ENCODE measurements at regions not wholly inside any gene's neighbourhood (a gene's known extent, or its start where the extent isn't known, plus 50 kb on each side); places are given as distances from the start of the nearest gene placed in this dataset.

- H3K27ac Mint-ChIP-seq (ENCODE audit: unreplicated experiment), result no peak overlapping the region
- Histone ChIP-seq H3K79me2 (ENCODE audit: insufficient read depth, low read length) (no peaks in the 10 kb centered on the region), H3K4me2 (ENCODE audit: low read length) (no peak overlapping the region), H3K9me3 (ENCODE audit: insufficient read depth, low read depth, low read length) (no peaks in the 10 kb centered on the region), H3K4me3 (ENCODE audit: insufficient read depth, low read depth, low read length) (no peak overlapping the region), H3K4me1 (ENCODE audit: insufficient read depth, low read length) (no peaks in the 10 kb centered on the region), H3K36me3 (ENCODE audit: insufficient read depth, low read length) (no peaks in the 10 kb centered on the region), H2AFZ (ENCODE audit: low read depth, low read length) (no peak overlapping the region), H4K20me1 (ENCODE audit: insufficient read depth, low read length) (no peaks in the 10 kb centered on the region), H3K27ac (ENCODE audit: low read depth, low read length) (no peak overlapping the region), H3K9ac (ENCODE audit: low read length) (no peak overlapping the region), H3K27me3 (ENCODE audit: insufficient read depth, low read length) (no peaks in the 10 kb centered on the region)
- TF ChIP-seq EZH2 (IDR thresholded peaks at IDR 0.05; ENCODE audit: insufficient read depth, low read length), result no peak
- TF ChIP-seq, protein P1, sequence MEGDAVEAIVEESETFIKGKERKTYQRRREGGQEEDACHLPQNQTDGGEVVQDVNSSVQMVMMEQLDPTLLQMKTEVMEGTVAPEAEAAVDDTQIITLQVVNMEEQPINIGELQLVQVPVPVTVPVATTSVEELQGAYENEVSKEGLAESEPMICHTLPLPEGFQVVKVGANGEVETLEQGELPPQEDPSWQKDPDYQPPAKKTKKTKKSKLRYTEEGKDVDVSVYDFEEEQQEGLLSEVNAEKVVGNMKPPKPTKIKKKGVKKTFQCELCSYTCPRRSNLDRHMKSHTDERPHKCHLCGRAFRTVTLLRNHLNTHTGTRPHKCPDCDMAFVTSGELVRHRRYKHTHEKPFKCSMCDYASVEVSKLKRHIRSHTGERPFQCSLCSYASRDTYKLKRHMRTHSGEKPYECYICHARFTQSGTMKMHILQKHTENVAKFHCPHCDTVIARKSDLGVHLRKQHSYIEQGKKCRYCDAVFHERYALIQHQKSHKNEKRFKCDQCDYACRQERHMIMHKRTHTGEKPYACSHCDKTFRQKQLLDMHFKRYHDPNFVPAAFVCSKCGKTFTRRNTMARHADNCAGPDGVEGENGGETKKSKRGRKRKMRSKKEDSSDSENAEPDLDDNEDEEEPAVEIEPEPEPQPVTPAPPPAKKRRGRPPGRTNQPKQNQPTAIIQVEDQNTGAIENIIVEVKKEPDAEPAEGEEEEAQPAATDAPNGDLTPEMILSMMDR (IDR thresholded peaks at IDR 0.05; ENCODE audit: insufficient read depth, low read depth, low read length), result no peak
- no peaks in the 10 kb centered on the region for H3K9me3 Mint-ChIP-seq (ENCODE audit: unreplicated experiment)
- H3K27me3 Mint-ChIP-seq (ENCODE audit: low read depth, unreplicated experiment), result no peaks in the 10 kb centered on the region
- DNase-seq (ENCODE audit: low read depth), result no peak
- FAIRE-seq, result no peak
- H3K4me1 Mint-ChIP-seq (ENCODE audit: low read depth, unreplicated experiment), result peaks cover 10% of the 10 kb centered on the region
- peaks cover 2% of the 10 kb centered on the region for H3K36me3 Mint-ChIP-seq (ENCODE audit: low read depth, unreplicated experiment)
- H3K4me3 Mint-ChIP-seq (ENCODE audit: unreplicated experiment), result no peak overlapping the region
Measured at GRCh38 chr6:105746130-105746505, 340.0 kb upstream of the PRDM1 start.

DNA sequence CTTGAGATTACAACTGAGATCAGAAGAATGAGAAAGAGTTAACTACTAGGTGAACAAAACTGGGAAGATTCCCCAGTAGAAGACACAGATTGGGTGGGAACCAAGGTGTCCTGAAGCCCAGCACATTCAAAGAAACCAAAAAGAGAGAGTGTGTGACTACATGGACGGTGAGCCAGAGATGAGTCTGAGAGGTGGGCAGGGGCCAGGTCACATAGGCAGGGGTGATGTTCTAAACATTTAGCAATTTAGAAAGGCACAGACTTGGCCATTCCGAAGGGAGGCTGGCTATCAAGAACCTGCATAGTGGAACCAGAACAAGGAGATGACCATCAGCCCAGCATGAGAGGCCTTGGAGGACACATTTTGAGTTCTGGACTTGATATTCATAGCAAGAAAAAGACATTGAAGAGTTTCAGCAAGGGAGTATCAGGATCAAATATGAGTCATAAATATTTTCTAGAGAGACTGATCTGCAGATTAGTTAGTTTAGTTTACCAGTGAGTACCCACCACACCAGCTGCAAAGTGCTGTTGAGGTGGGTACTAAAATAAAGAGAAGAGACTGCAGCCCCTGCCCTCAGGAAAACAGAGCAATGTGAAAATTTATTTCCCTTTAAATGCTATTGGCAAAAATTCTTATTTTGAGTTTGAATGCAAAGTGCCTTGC, 340.5 kb upstream of the PRDM1 start:
- DNase-seq (ENCODE audit: low read depth) (no peak), FAIRE-seq (peak; percentile 5)
- peaks cover 10% of the 10 kb centered on the region for H3K4me1 Mint-ChIP-seq (ENCODE audit: low read depth, unreplicated experiment)
- no peak overlapping the region for H3K4me3 ChIP-seq (ENCODE audit: insufficient read depth, low read depth, low read length)
- H3K9me3 Mint-ChIP-seq (ENCODE audit: unreplicated experiment), result no peaks in the 10 kb centered on the region
- peaks cover 2% of the 10 kb centered on the region for H3K36me3 Mint-ChIP-seq (ENCODE audit: low read depth, unreplicated experiment)
- H3K27ac Mint-ChIP-seq (ENCODE audit: unreplicated experiment), result no peak overlapping the region
- no peak overlapping the region for H3K27ac ChIP-seq (ENCODE audit: low read depth, low read length)
- no peaks in the 10 kb centered on the region for H3K36me3 ChIP-seq (ENCODE audit: insufficient read depth, low read length)
- H3K27me3 Mint-ChIP-seq (ENCODE audit: low read depth, unreplicated experiment), result no peaks in the 10 kb centered on the region
- H3K9ac ChIP-seq (ENCODE audit: low read length), result no peak overlapping the region
- H3K27me3 ChIP-seq (ENCODE audit: insufficient read depth, low read length), result no peaks in the 10 kb centered on the region
- H3K79me2 ChIP-seq (ENCODE audit: insufficient read depth, low read length), result no peaks in the 10 kb centered on the region
- TF ChIP-seq, protein P1 (IDR thresholded peaks at IDR 0.05; ENCODE audit: insufficient read depth, low read depth, low read length), result no peak
- no peak for TF ChIP-seq EZH2 (IDR thresholded peaks at IDR 0.05; ENCODE audit: insufficient read depth, low read length)
- no peaks in the 10 kb centered on the region for H4K20me1 ChIP-seq (ENCODE audit: insufficient read depth, low read length)
- no peak overlapping the region for H3K4me3 Mint-ChIP-seq (ENCODE audit: unreplicated experiment)
- no peak overlapping the region for H2AFZ ChIP-seq (ENCODE audit: low read depth, low read length)
- no peaks in the 10 kb centered on the region for H3K4me1 ChIP-seq (ENCODE audit: insufficient read depth, low read length)
- H3K4me2 ChIP-seq (ENCODE audit: low read length), result no peak overlapping the region
- H3K9me3 ChIP-seq (ENCODE audit: insufficient read depth, low read depth, low read length), result no peaks in the 10 kb centered on the region

- no peaks in the 10 kb centered on the region for H3K27me3 Mint-ChIP-seq (ENCODE audit: low read depth, unreplicated experiment)
- H3K4me2 ChIP-seq (ENCODE audit: low read length), result no peak overlapping the region
- no peak overlapping the region for H3K27ac Mint-ChIP-seq (ENCODE audit: unreplicated experiment)
- no peaks in the 10 kb centered on the region for H3K27me3 ChIP-seq (ENCODE audit: insufficient read depth, low read length)
- TF ChIP-seq, protein P1 (IDR thresholded peaks at IDR 0.05; ENCODE audit: insufficient read depth, low read depth, low read length), result no peak
- TF ChIP-seq EZH2 (IDR thresholded peaks at IDR 0.05; ENCODE audit: insufficient read depth, low read length), result no peak
- H3K4me1 Mint-ChIP-seq (ENCODE audit: low read depth, unreplicated experiment), result peaks cover 10% of the 10 kb centered on the region
- no peaks in the 10 kb centered on the region for H4K20me1 ChIP-seq (ENCODE audit: insufficient read depth, low read length)
- no peaks in the 10 kb centered on the region for H3K9me3 ChIP-seq (ENCODE audit: insufficient read depth, low read depth, low read length)
- H3K36me3 Mint-ChIP-seq (ENCODE audit: low read depth, unreplicated experiment), result peaks cover 2% of the 10 kb centered on the region
- H3K4me3 Mint-ChIP-seq (ENCODE audit: unreplicated experiment), result no peak overlapping the region
- H3K79me2 ChIP-seq (ENCODE audit: insufficient read depth, low read length), result no peaks in the 10 kb centered on the region
- no peak overlapping the region for H2AFZ ChIP-seq (ENCODE audit: low read depth, low read length)
- H3K9ac ChIP-seq (ENCODE audit: low read length), result no peak overlapping the region
- no peak overlapping the region for H3K27ac ChIP-seq (ENCODE audit: low read depth, low read length)
- no peaks in the 10 kb centered on the region for H3K9me3 Mint-ChIP-seq (ENCODE audit: unreplicated experiment)
- no peaks in the 10 kb centered on the region for H3K4me1 ChIP-seq (ENCODE audit: insufficient read depth, low read length)
- DNase-seq (ENCODE audit: low read depth) (peak; percentile 12), FAIRE-seq (peak; percentile 20)
- H3K4me3 ChIP-seq (ENCODE audit: insufficient read depth, low read depth, low read length), result no peak overlapping the region
- no peaks in the 10 kb centered on the region for H3K36me3 ChIP-seq (ENCODE audit: insufficient read depth, low read length)
Measured at GRCh38 chr6:105744815-105745214, 341.3 kb upstream of the PRDM1 start.
